ENCODE measurements at regions not wholly inside any gene's neighbourhood (a gene's known extent, or its start where the extent isn't known, plus 50 kb on each side); places are given as distances from the start of the nearest gene placed in this dataset.
"Not testable (repeated sequence)": the region's sequence is repeated elsewhere in the genome, so short reads cannot be mapped to it uniquely, and the experiment has no call there.

DNA sequence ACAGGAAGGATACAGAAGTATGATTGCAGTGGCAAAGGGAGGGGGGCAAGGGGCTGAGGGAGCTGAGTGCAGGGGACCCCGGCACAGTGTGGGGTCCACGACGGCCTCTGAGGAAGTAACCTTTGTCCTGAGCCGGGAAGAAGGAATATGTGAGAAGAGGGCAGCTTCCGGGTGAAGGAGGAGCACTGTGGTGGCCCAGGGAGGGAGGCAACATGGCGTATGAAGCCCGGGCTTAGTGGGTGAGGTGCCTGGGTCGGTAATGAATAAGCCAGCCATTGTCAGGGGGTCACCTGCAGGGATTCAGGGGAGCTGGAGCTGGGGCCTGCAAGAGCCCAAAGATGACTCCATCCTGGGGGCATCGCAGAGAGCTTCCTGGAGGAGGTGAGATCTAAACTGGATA lies 200.4 kb downstream of the FOXD2 start:
- DNase-seq, result no peak

DNA sequence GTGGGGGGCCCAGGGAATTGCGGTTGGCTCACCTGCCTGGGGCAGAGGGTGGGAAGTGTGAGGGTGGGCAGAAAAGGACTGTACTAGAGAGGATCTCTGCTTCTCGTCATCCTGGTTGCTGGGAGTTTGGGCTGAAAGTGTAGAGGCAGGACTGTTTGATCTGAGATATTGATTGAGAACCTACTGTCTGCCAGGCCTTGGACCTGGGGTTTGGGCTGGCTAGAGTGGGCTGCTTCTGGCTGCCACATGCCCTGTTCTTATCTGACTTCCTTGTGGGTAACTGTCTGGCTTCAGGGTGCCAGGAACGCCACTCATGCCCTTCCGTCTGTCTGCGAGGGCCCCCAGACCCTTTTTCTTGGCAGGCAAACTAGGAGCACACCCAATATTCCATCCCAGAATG lies 200.9 kb downstream of the FOXD2 start:
- no peak for DNase-seq

DNA sequence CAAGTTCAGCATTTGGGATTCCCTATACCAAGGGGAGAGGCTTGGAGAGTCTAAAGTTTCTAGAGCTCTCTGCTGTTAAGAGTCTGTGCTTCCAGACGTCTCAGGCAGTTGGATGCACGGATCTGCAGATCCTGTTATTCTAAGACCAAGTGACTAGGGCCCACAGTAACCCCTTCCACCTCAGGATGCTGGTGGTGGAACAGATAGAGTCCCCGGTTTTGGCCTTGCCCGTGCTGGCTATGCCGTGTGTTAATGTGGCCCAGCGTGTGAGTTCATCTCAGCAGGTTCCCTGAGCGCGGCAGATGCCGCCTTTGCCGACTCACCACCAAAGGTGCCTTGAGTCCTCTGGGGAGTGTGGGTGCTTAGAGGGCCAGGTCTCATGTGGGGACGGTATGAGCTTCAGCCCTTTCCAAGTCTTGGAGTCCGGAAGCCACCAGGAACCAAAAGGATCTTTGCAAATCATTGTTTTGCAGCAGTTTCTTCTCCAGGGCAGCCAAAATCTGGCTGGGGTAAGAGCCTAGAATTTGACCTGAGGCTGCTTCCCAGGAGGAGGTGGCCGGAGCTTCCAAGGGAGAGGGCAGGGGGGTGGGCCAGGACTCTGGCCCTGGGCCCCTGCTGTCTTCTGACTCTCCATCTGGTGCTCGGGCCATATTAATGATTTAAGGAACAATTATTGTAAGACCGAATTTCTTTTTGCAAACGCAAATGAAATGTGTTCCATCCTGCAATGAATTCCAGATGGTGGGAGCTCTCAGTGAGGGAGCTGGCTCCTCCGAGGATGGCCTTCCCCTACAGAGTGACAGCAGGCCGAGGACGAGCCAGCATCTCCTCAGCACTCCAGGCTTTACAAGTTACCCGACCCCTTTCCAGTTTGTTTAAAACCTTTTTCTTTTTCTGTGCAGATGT lies 205.7 kb downstream of the FOXD2 start:
- no peak for DNase-seq

DNA sequence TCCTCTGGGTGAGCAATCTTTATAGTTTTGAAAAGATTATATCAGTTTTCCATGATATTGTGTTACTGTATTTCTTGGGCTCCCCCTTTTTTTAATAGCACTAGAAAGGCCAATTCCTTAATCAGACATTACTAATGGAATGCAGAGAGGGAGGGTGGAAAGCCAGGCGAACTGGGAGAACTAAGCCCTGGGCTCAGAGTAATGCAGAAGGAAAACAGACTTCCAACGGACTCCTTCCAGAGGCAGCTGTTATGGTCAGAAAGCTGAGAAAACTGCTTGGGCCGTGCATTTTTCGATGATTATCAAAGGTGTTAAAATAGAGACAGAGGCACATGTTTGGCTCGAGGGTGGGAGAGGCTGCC lies 206.3 kb downstream of the FOXD2 start:
- no peak for DNase-seq

DNA sequence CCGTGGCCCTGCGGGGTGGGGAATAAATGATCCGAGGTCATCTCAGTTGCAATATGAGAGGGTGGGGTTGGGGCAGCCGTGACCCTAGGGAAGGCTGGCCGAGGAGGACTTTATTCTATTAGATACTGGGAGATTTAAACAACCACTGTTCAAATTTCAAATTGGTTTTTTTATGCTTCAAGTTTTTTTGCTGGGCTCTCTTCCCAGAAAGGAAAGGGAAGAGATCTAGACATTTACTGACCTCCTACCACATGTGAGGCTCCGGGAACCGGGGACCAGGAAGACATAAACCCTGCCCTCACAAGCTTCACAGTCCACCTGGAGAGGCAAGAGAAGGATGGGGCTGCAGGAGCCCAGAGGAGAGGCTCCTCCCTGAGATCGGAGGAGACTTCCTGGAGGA lies 207.3 kb downstream of the FOXD2 start:
- DNase-seq, result no peak

DNA sequence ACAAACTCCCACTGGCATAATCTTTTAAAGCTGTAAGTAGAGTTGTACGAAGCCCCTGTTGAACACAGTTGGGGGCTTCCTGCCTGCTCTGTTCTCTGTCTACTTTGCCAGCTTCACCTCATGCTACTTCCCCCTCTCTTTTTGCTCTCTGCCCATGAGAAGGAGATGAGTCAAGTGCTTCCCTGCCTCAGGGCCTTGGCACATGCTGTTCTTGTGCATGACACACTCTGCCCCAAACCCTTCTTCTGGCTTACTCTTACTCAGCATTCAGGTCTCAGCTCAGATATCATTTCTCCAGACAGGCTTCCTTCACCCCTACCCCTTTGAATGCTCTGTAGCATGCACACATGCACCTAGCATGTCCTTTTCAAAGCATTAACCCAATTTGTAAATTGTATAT lies 208.8 kb downstream of the FOXD2 start:
- no peak for DNase-seq

DNA sequence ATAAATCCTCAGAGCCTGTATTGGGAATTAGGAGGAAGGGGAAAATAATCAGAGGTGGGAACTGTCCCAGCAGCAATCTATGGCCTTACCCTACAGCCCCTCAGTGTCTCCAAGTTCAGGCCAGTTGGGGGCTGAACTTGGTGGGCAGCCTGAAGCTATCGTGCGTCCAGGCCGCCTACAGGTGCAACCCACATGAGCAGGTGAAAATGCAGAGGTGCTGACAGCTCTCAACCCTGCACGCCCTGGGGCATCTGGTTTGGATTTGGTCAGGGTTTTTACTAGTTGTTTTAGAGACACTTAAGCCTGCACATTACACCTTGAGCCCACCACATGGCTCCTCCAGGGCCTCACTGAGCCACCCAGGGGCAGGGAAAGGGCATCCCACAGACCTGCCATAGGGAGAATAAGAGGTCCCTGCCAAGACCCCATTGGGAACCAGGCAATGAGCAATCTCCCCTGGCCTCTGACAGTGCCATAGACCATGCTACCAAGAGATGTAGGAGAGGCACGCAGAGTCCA lies 209.5 kb downstream of the FOXD2 start:
- DNase-seq, result no peak

DNA sequence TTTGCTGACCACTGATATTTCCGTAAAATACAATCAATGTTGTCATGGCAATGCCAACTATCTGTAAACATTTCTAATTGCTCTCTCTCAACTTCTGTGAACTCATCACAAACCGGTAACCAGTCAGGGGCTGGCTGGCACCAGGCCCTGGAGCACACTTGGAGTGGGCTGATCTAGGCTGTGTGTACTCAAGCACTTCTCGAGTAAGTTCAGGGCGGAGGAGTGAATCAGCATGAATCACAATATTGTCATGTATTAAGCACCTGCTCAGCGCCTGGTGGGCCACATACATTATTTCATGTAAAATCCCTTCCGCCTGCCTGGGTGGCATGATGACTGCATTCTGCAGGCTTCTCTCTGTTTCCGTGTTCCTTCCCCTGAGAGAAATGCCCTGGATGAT lies 212.4 kb downstream of the FOXD2 start:
- no peak for DNase-seq

DNA sequence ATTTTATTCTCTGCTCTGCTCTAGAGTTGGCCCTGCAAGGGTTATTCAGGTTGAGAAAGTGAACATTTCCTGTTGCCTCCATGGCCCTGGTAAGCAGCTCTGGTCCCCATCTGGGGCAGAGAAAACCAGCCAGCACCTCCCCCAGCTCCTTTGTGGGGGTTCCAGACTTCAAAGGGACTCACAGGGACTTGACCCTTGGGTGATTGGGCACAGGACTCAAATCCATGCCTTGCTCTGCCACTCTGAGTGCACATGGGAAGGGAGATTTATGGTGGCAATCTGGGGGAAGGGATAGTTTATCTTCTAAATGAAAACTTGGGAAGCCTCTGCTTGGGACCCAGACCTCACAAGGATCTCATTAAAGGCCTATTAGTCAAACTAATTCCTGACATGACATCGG lies 212.8 kb downstream of the FOXD2 start:
- no peak for DNase-seq

DNA sequence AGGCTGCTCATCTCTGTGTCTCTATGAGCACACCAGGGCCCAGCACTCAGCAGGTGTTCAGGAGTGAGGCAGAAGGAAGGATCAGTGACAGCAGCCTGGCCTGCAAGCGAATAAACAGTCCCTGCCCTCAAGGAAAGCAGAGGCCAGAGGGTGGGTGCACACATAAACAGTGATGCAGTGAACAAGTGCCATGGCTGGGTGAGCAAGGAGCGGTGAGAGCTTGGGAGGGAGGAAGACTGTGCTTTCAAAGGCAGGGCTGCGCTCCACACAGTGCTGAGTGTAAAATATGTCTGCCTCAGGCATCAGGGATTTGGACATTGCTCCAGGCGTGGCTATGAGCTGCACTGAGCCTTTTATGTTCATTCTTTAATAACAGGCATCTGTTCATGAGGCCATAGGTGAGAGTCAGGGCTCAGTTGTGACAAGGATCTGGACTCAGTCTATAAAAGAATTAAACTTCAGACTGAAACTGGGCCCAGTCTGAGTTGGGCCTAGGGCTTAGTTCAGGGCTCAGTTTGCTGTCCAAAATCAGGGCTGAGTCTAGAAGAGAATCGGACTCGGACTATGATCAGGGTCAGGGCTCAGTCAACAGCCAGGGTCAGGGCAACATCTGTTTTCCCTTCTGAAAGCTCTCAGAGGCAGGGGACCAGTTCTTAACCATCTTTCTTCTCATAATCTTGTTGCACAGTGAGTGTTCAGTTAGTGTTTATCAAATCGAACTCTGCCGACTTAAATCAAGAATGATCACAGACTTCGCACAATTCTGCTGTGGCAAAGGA lies 213.7 kb downstream of the FOXD2 start:
- DNase-seq, result no peak

DNA sequence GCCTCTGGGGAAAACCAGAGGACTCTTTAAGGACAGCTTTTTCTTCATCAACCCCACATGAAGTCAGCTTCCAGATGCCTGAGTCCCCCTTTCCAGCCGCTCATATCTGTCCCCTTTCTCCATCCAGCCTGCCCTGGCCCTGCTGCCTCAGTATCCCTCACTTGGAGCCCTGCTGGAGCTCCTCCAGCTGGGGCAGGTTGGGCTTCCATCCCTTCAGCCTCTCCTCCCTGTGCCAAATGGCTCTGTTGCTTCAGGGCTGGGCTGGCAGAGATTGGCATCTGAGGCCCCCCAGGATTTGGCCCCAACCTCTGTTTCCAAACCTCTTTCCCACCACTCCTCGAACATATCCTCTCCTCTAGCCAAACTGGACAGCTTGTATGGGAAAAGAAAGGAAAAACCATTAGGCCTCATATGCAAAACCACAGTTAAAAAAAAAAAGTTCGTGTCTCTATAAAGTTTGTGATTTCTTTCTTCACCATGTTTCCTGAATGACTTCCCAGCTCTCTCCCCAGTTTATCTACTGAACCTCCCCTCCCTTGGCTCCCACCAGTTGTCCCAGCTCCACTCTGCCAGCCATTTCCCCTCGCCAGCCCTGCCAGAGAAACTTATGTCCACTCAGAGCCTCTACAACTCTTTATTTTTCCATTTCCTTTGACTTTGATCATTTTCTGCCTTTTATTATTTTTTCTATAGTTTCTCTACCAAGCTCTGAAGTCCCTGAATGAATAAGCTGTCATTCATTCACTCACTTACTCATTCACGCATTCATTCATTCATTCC lies 217.9 kb downstream of the FOXD2 start:
- no peak for DNase-seq

DNA sequence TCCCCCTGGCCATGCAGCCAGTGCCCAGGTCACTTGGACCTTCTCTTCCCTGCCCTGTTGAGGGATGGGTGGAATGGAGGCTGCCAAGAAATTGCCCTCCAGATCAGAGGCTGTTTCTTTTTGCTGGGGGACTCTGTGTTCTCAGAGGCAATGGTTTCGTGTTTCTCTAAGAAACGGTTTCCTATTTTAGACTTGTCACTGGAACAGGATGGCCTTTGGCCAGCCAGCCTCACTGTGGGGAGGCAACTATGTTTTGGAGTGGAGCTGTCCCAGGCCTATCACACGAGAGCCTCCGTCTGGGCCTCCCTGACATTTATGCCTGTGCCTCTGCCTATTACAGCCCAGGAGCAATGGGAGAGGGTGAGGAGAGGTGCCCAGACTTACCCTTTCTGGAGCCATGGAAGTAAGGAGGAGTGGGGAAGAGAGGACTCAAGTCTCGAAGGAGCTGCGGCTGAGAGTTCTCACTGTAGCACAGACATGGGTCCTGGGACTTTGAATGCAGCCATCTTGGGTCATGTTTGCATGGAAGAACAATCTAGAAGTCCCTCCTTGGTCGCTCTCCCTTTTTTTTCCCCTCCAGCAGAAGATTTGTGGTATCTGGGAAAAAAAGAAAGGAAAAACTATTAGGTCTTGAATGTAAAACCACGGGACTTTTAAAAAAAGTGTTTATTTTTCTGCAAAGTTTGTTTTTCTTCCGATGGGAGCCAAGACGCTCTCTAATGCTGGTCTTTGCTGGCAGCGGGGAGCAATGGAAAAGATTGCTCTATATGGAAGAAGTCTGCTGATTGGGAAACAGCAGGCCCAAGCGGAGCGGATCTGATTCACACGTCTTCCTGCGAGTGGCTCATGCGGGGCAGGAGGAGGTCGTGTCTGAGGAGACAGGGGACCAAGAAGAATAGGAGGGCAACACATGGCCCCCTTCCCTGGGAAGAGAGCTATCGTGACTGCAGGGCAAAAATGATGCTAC lies 219.2 kb downstream of the FOXD2 start:
- no peak for DNase-seq

DNA sequence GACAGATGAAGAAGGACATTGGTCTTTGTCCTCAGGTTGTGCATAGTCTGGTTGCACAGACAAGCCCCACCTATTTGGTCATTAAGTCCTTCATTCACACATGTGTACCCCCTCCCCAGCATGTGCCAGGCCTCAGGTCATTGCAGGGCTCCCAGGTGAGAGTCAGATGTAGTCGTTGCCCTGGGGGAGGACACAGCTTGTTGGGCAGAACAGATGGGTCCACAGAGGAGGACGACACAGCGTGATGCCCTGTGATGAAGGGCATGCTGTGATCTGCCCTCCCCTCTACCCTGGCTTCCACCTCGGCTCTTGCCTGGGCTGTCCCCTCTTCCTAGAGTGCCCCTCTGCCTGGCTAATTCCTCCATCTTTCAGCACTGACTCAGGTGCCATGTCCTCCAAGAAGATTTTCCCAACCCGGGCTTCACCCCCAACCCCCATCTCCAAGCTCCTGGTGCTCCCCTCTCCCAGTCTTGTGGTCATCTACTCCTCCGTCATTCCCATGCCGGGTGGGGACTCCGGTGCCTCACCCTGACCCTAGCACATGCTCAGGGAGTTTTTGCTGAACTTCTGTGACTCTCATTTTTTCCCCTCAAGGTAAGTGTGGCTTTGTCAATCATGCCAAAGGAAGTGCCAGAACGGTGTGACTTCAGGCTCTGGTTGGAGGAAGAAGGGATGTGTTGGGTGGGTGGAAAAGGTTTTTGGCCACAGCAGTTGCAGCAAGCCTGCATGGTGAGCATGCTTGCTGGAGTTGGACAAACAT lies 220.5 kb downstream of the FOXD2 start:
- DNase-seq, result no peak

DNA sequence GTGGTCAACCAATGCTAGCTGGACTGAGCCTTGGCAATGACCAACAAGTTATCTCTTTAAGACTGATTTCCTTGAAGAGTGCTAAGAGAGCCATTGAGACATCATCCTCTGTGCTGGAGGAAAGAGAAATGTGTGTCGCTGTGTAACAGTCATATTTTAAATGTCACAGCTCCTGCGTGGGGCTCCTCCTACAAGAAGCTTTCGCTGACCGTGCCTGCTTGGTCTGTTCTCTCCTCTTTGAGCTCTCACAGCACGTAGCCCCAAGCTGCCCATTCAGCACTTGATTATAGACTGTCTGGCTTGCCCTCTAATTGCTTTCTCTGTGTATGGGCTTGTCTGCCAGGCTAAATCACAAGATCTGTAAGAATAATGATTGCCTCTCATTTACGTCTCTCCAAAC lies 221.3 kb downstream of the FOXD2 start:
- DNase-seq, result no peak

DNA sequence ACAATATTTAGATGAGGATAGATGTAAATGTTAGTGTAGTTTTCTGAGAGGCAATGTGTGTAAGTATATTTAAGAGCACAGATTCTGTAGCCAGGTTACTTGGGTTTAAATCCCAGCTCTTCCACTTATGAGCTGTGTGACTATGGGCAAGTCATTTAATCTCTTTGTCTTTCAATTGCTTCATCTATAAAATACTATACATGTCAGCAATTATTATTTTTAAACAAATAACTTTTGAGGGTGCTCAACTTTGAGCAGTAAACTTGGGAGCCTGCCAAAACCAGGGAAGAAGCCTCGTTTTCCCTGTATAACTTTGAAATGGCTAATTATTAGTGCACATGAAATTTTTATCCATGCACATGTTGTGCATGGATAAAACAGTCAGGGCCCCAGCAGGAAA lies 222.8 kb downstream of the FOXD2 start:
- DNase-seq, result no peak

DNA sequence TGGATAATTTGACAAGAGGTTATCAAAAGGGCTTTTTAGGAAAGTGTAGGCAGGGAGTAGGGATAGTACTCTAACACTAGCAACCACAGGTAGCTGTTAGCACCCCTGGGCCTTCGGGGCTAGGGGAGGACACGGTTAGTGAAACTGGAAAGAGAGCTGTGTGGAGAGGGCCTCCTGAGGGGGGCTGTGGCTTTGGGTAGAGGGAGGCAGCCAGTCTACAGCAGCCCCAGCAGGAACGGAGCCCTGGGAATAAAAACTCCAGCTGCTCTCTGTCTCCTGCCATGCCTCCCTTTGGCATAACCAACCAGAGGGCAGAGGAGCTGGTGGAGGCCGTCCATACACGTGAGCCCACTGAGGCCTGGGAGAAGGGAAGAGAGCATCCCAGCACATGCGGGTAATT lies 223.2 kb downstream of the FOXD2 start:
- no peak for DNase-seq

DNA sequence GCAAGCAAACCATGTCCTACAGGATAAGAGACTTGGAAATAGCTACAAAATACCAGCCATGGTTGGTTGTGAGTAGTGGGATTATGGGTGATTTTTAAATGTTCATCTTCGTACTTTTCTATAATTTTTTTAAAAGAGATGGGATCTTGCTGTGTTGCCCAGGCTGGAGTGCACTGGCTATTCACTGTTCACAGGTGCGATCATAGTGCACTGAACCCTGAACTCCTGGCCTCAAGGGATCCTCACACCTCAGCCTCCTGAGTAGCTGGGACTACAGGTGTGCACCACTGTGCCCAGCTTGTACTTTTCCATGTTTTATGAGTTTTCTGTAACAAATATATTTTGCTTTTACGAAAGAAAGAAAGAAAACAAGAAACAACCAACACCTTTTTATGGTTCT lies 224.2 kb downstream of the FOXD2 start:
- no peak for DNase-seq

DNA sequence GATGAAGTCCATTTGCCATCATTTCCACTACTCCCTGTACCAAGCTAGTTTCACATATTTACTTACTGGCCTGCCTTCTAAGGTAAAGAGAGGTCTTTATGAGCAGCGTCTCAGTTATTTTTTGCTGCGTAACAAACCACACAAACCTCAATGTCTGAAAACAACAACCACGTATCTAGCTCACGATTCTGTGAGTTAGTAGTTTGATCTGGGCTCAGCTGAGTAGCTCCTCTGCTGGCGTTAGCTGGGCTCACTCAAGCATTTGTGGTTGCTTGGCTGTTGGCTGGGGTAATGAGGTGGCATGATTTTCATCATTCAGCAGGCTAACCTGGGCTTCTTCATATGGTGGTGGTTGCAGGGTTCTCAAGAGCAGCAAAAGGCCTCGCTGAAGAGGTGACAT lies 225.4 kb downstream of the FOXD2 start:
- DNase-seq, result no peak

DNA sequence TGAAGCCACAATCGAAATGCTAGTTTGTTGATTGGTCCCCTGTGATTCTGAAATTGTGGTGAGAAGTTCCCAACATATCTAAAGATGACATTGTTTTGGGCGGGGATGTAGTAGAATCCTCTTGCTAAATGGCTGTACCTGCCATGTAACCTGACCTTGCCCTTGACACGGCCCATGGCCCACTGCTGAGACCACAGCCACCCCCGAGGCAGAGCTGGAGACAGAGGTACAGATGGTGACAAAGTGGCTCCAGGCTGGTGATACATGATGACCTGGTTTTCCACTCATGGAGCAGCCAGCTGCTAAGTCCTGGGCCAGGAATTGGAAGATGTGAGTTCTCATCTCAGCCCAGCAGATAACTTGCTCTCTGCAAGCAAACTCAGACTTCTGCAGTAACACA lies 226.5 kb downstream of the FOXD2 start:
- DNase-seq, result no peak

DNA sequence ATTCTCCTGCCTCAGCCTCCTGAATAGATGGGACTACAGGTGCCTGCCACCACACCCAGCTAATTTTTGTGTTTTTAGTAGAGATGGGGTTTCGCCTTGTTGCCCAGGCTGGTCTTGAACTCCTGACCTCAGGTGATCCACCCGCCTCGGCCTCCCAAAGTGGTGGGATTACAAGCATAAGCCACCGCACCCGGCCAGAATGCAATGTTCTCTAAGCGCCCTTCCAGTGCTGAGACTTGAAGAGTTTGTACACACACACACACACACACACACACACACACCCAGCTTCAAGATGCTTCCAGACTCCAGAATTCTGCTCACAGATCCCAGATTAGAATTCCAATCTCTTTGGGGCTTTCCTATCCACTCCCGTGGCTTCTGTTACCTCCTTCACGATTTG lies 227.1 kb downstream of the FOXD2 start:
- not testable (repeated sequence) for DNase-seq

DNA sequence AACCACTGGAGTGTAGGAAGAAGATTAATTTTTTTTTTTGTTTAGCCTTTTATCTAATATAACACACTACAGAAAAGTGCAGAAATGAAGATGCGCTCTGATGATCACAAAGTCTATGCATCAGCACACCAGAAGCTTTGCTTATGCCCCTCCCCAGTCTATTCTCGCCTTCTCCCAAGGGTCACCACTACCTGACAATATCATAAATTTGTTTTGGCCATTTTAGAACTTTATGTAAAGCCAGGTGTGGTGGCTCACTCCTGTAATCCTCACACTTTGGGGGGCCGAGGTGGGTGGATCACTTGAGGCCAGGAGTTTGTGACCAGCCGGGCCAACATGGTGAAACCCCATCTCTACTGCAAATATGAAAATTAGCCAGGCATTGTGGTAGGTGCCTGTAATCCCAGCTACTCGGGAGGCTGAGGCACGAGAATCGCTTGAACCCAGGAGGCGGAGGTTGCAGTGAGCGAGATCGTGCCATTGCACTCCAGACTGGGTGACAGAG lies 231.3 kb downstream of the FOXD2 start:
- DNase-seq, result no peak

All from CD4-positive, alpha-beta T cell treated with Interleukin-15 for 1 hour (primary cell).